OCI-LY1 (cell line): ENCODE measurements at regions not wholly inside any gene's neighbourhood (a gene's known extent, or its start where the extent isn't known, plus 50 kb on each side); places are given as distances from the start of the nearest gene placed in this dataset.
A peak's percentile ranks its signal among the peaks of the same experiment; 100 is the strongest.

Source experiments
- H2AFZ ChIP-seq: fragments of 200-600 bp; sonication (generic), shearing (Covaris generic); 2 replicates; pipeline ENCODE4 v1.6.0; 2014; ENCODE audit warnings: antibody characterized with exemption, mild to moderate bottlenecking, low read length
- H3F3A ChIP-seq: fragments of 200-600 bp; sonication (generic), shearing (Covaris generic); 2 replicates; pipeline ENCODE4 v1.6.0; 2014; ENCODE audit warnings: mild to moderate bottlenecking, antibody characterized with exemption, low read length, moderate library complexity; ENCODE audit not compliant: insufficient read depth
- H3K27ac ChIP-seq: fragments of 200-600 bp; sonication (generic); 2 replicates; pipeline ENCODE4 v1.5.1; 2014; ENCODE audit warnings: low read length, mixed run types, mild to moderate bottlenecking, low read depth; ENCODE audit not compliant: poor library complexity, severe bottlenecking
- H3K27me3 ChIP-seq: fragments of 200-600 bp; sonication (generic); 2 replicates; pipeline ENCODE4 v1.6.0; 2014; ENCODE audit warnings: antibody characterized with exemption, mild to moderate bottlenecking, low read length, moderate library complexity; ENCODE audit not compliant: insufficient read depth
- H3K36me3 ChIP-seq: fragments of 200-600 bp; sonication (generic); 2 replicates; pipeline ENCODE4 v1.6.1; 2014; ENCODE audit warnings: mild to moderate bottlenecking, antibody characterized with exemption, low read length, moderate library complexity, mixed read lengths; ENCODE audit not compliant: insufficient read depth
- H3K4me1 ChIP-seq: fragments of 200-600 bp; sonication (generic); 2 replicates; pipeline ENCODE4 v1.5.1; 2014; ENCODE audit warnings: mild to moderate bottlenecking, low read length, moderate library complexity; ENCODE audit not compliant: insufficient read depth, severe bottlenecking
- H3K4me2 ChIP-seq: fragments of 200-600 bp; sonication (generic), shearing (Covaris generic); 2 replicates; pipeline ENCODE4 v1.6.1; 2014; ENCODE audit warnings: low read length
- H3K4me3 ChIP-seq: fragments of 200-600 bp; sonication (generic); 2 replicates; pipeline ENCODE4 v1.5.1; 2014; ENCODE audit warnings: low read length, low read depth, mild to moderate bottlenecking, mixed read lengths; ENCODE audit not compliant: poor library complexity, severe bottlenecking
- H3K79me2 ChIP-seq: fragments of 200-600 bp; shearing (Covaris generic); 2 replicates; pipeline ENCODE4 v1.6.1; 2016; ENCODE audit warnings: mixed run types, low read length, mixed read lengths; ENCODE audit not compliant: insufficient read depth
- H3K9ac ChIP-seq: fragments of 200-600 bp; sonication (generic), shearing (Covaris generic); 2 replicates; pipeline ENCODE4 v1.6.1; 2014; ENCODE audit warnings: mild to moderate bottlenecking, low read length, mixed read lengths
- H3K9me2 ChIP-seq: fragments of 200-600 bp; sonication (generic), shearing (Covaris generic); 2 replicates; pipeline ENCODE4 v1.6.1; 2014; ENCODE audit warnings: low read depth, mild to moderate bottlenecking, low read length, mixed read lengths
- H3K9me3 ChIP-seq: fragments of 200-600 bp; shearing (Covaris generic); 2 replicates; pipeline ENCODE4 v1.6.1; 2014; ENCODE audit warnings: low read length, mixed read lengths
- H4K20me1 ChIP-seq: fragments of 200-600 bp; sonication (generic), shearing (Covaris generic); 2 replicates; pipeline ENCODE4 v1.6.0; 2016; ENCODE audit warnings: mild to moderate bottlenecking, low read length; ENCODE audit not compliant: insufficient read depth
- CTCF ChIP-seq: fragments of 200-600 bp; sonication (generic), shearing (Covaris generic); IDR thresholded peaks from 2 replicates; pipeline ENCODE4 v1.5.1; 2017; ENCODE audit warnings: mild to moderate bottlenecking, antibody characterized with exemption, low read length, moderate library complexity, mixed read lengths
- EZH2 ChIP-seq: fragments of 200-600 bp; sonication (generic), shearing (Covaris generic); IDR thresholded peaks from 2 replicates; pipeline ENCODE4 v1.8.0; 2017; ENCODE audit warnings: borderline replicate concordance, mixed run types, mild to moderate bottlenecking, antibody characterized with exemption, low read length, moderate library complexity, mixed read lengths

- no peaks in the 10 kb centered on the region for H3K9me2 ChIP-seq
- H3K4me1 ChIP-seq = peaks cover 65% of the 10 kb centered on the region
- no peaks in the 10 kb centered on the region for H4K20me1 ChIP-seq
- no peaks in the 10 kb centered on the region for H3K79me2 ChIP-seq
- H3K27me3 ChIP-seq = no peaks in the 10 kb centered on the region
- peak overlapping the region; percentile 93 for H3K27ac ChIP-seq
- peak overlapping the region; percentile 19 for H3K4me3 ChIP-seq
- peak overlapping the region; percentile 45; the same call in 1 of the 2 replicates for H3K9ac ChIP-seq
- no peaks in the 10 kb centered on the region for H3F3A ChIP-seq
- peak overlapping the region; percentile 53 for H3K4me2 ChIP-seq
- 0 out of 2 replicates have a peak overlapping the region, but pooled peaks have one; percentile 8 for H2AFZ ChIP-seq
- no peaks in the 10 kb centered on the region for H3K9me3 ChIP-seq
- TF ChIP-seq EZH2 = no peak
- no peak for TF ChIP-seq CTCF
- H3K36me3 ChIP-seq = no peaks in the 10 kb centered on the region
These were observed 546.8 kb upstream of the ZNF608 start for GRCh38 chr5:125293223-125293622.

- H3F3A ChIP-seq = no peaks in the 10 kb centered on the region
- TF ChIP-seq CTCF (no peak), EZH2 (no peak)
- H2AFZ ChIP-seq = no peak overlapping the region
- peak overlapping the region; percentile 45; the same call in 1 of the 2 replicates for H3K9ac ChIP-seq
- H3K4me2 ChIP-seq = peak overlapping the region; percentile 53; the same call in 1 of the 2 replicates
- H3K4me1 ChIP-seq = peaks cover 70% of the 10 kb centered on the region
- no peaks in the 10 kb centered on the region for H3K9me2 ChIP-seq
- H3K4me3 ChIP-seq = no peak overlapping the region
- H3K9me3 ChIP-seq = no peaks in the 10 kb centered on the region
- H4K20me1 ChIP-seq = no peaks in the 10 kb centered on the region
- H3K36me3 ChIP-seq = no peaks in the 10 kb centered on the region
- no peaks in the 10 kb centered on the region for H3K27me3 ChIP-seq
- no peaks in the 10 kb centered on the region for H3K79me2 ChIP-seq
- H3K27ac ChIP-seq = peak overlapping the region; percentile 93
These were observed 547.3 kb upstream of the ZNF608 start for GRCh38 chr5:125293726-125294125.

- Histone ChIP-seq H2AFZ (no peak overlapping the region), H3F3A (no peaks in the 10 kb centered on the region), H3K27me3 (no peaks in the 10 kb centered on the region), H3K9ac (no peak overlapping the region), H3K9me3 (no peaks in the 10 kb centered on the region), H3K4me2 (no peak overlapping the region), H3K4me1 (peaks cover 78% of the 10 kb centered on the region), H3K36me3 (no peaks in the 10 kb centered on the region), H4K20me1 (no peaks in the 10 kb centered on the region), H3K9me2 (no peaks in the 10 kb centered on the region), H3K79me2 (no peaks in the 10 kb centered on the region), H3K4me3 (no peak overlapping the region), H3K27ac (peak overlapping the region; percentile 17)
- TF ChIP-seq CTCF (no peak), EZH2 (no peak)
These were observed 548.4 kb upstream of the ZNF608 start for GRCh38 chr5:125294844-125295243.
